ENCODE measurements at regions not wholly inside any gene's neighbourhood (a gene's known extent, or its start where the extent isn't known, plus 50 kb on each side); places are given as distances from the start of the nearest gene placed in this dataset.

GRCh38 chr11:97355230-97355629 is 965.4 kb downstream of the JRKL start:
- Histone ChIP-seq H3F3A (ENCODE audit: low read length, unreplicated experiment) (no peaks in the 10 kb centered on the region), H3K4me2 (ENCODE audit: low read length) (no peak overlapping the region), H3K9ac (ENCODE audit: low read length) (no peak overlapping the region), H2AFZ (ENCODE audit: low read length) (no peak overlapping the region), H3K27me3 (ENCODE audit: low read length) (no peaks in the 10 kb centered on the region), H3K79me2 (ENCODE audit: low read length) (no peaks in the 10 kb centered on the region), H3K9me2 (replicated peaks; ENCODE audit: low read length) (no peaks in the 10 kb centered on the region), H3K9me3 (ENCODE audit: low read length) (no peaks in the 10 kb centered on the region), H3K36me3 (ENCODE audit: low read depth, low read length) (no peaks in the 10 kb centered on the region), H3K27ac (ENCODE audit: low read length) (no peak overlapping the region), H4K20me1 (ENCODE audit: low read length) (no peaks in the 10 kb centered on the region), H3K4me1 (ENCODE audit: insufficient read depth, low read length) (no peaks in the 10 kb centered on the region), H3K4me3 (ENCODE audit: low read length) (no peak overlapping the region)
- POLR2A ChIA-PET (ENCODE audit: unreplicated experiment) = no interaction called here
- CTCF ChIA-PET = no interaction called here
- DNase-seq (no peak), ATAC-seq (no peak)
- intact Hi-C loops (cut with micrococcal nuclease) = no loop called here
- BruUV-seq (replicated peaks) = no TSS peak
- TF ChIP-seq EZH2 (IDR thresholded peaks at IDR 0.05; ENCODE audit: low read length, unreplicated experiment) (no peak), CTCF (conservative IDR thresholded peaks at IDR 0.05; ENCODE audit: low read depth, low read length) (no peak), EZH2phosphoT487 (IDR thresholded peaks at IDR 0.05; ENCODE audit: borderline replicate concordance, low read length) (no peak)

GRCh38 chr11:97356144-97356543 is 966.3 kb downstream of the JRKL start:
- no peaks in the 10 kb centered on the region for H3K79me2 ChIP-seq (ENCODE audit: low read length)
- POLR2A ChIA-PET (ENCODE audit: unreplicated experiment) = no interaction called here
- no peaks in the 10 kb centered on the region for H3K36me3 ChIP-seq (ENCODE audit: low read depth, low read length)
- intact Hi-C loops (cut with micrococcal nuclease) = no loop called here
- no peak overlapping the region for H2AFZ ChIP-seq (ENCODE audit: low read length)
- BruUV-seq (replicated peaks) = no TSS peak
- no peak overlapping the region for H3K9ac ChIP-seq (ENCODE audit: low read length)
- DNase-seq (no peak), ATAC-seq (no peak)
- CTCF ChIA-PET = no interaction called here
- H3K9me3 ChIP-seq (ENCODE audit: low read length) = no peaks in the 10 kb centered on the region
- H3K27me3 ChIP-seq (ENCODE audit: low read length) = no peaks in the 10 kb centered on the region
- H3K27ac ChIP-seq (ENCODE audit: low read length) = no peak overlapping the region
- H4K20me1 ChIP-seq (ENCODE audit: low read length) = no peaks in the 10 kb centered on the region
- H3K4me3 ChIP-seq (ENCODE audit: low read length) = no peak overlapping the region
- no peaks in the 10 kb centered on the region for H3K4me1 ChIP-seq (ENCODE audit: insufficient read depth, low read length)
- H3K9me2 ChIP-seq (replicated peaks; ENCODE audit: low read length) = no peaks in the 10 kb centered on the region
- no peak overlapping the region for H3K4me2 ChIP-seq (ENCODE audit: low read length)
- no peaks in the 10 kb centered on the region for H3F3A ChIP-seq (ENCODE audit: low read length, unreplicated experiment)
- TF ChIP-seq EZH2phosphoT487 (IDR thresholded peaks at IDR 0.05; ENCODE audit: borderline replicate concordance, low read length) (no peak), CTCF (conservative IDR thresholded peaks at IDR 0.05; ENCODE audit: low read depth, low read length) (no peak), EZH2 (IDR thresholded peaks at IDR 0.05; ENCODE audit: low read length, unreplicated experiment) (no peak)

GRCh38 chr11:97359016-97359415 is 969.2 kb downstream of the JRKL start:
- ATAC-seq = no peak
- Histone ChIP-seq H3K36me3 (ENCODE audit: low read depth, low read length) (no peaks in the 10 kb centered on the region), H3K9ac (ENCODE audit: low read length) (no peak overlapping the region), H3K9me3 (ENCODE audit: low read length) (no peaks in the 10 kb centered on the region), H3F3A (ENCODE audit: low read length, unreplicated experiment) (no peaks in the 10 kb centered on the region), H4K20me1 (ENCODE audit: low read length) (no peaks in the 10 kb centered on the region), H3K27me3 (ENCODE audit: low read length) (no peaks in the 10 kb centered on the region), H3K79me2 (ENCODE audit: low read length) (no peaks in the 10 kb centered on the region), H3K4me3 (ENCODE audit: low read length) (no peak overlapping the region), H3K27ac (ENCODE audit: low read length) (no peak overlapping the region), H3K9me2 (replicated peaks; ENCODE audit: low read length) (no peaks in the 10 kb centered on the region), H3K4me2 (ENCODE audit: low read length) (no peak overlapping the region), H3K4me1 (ENCODE audit: insufficient read depth, low read length) (no peaks in the 10 kb centered on the region), H2AFZ (ENCODE audit: low read length) (no peak overlapping the region)
- ChIA-PET CTCF (no interaction called here), POLR2A (ENCODE audit: unreplicated experiment) (no interaction called here)
- no TSS peak for BruUV-seq (replicated peaks)
- TF ChIP-seq EZH2phosphoT487 (IDR thresholded peaks at IDR 0.05; ENCODE audit: borderline replicate concordance, low read length) = no peak
- no peak for TF ChIP-seq EZH2 (IDR thresholded peaks at IDR 0.05; ENCODE audit: low read length, unreplicated experiment)
- no peak for TF ChIP-seq CTCF (conservative IDR thresholded peaks at IDR 0.05; ENCODE audit: low read depth, low read length)
- intact Hi-C loops (cut with micrococcal nuclease) = no loop called here
- DNase-seq = no peak
